ENCODE measurements at regions not wholly inside any gene's neighbourhood (a gene's known extent, or its start where the extent isn't known, plus 50 kb on each side); places are given as distances from the start of the nearest gene placed in this dataset.

DNA sequence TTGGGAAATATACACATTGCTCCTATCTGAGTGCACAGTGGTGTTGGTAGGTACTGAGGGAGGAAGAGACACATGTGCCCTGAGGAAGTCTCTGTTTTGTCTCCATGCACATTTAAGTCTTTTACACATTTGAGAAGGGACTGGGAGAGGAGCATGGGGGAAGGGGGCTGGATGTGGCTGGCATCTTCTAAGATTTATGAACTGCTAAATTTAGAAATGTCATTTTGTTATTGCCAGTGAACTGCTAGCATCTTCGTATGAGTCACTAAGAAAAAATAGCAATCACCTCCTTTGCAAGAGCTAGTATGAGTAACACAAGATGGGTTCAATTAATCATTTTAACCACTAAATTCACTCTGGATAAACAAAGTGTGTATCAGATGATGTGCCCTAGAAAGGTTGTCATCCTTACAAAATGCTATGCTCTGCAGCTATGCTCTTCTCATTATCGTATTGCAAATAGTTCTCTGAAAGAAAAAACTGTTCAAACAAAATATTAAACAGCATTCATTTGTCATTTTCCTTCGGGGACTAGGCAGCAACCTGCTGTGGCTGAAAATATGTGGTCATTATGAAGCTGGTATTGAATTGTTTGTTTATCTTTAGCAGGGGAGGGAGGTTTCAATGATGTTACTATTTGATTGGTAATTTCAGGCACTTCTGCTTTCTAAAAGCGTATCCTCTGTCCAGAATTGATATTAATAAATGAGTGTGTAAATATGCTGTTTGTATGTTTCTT, 236.5 kb downstream of the DMRTA1 start:
- ChIA-PET CTCF (interaction anchor here (1.1 kb wide), 1 partner anchor 15 kb away, joined by 3 read pairs; no protein-coding TSS in a partner anchor), POLR2A (no interaction called here)
- H3K4me1 ChIP-seq (ENCODE audit: control insufficient read depth, insufficient read depth, low read length), result peaks cover 7% of the 10 kb centered on the region; the same call in 1 of the 2 replicates
- H3K4me3 ChIP-seq (ENCODE audit: low read depth, low read length), result peak overlapping the region; percentile 14
- H3K9me3 ChIP-seq (ENCODE audit: control insufficient read depth, insufficient read depth, low read depth, low read length), result no peaks in the 10 kb centered on the region
- H3K27ac ChIP-seq (ENCODE audit: extremely low read depth, low read depth, low read length), result peak overlapping the region; percentile 22; the same call in 1 of the 2 replicates
- H3K36me3 ChIP-seq (ENCODE audit: control insufficient read depth in 2 of 2, insufficient read depth in 1 of 2, low read length in 2 of 2), result no peaks in the 10 kb centered on the region
- TF ChIP-seq WT1 (tag by site-specific recombination; IDR thresholded peaks at IDR 0.05) (peak; percentile 91), ZBTB21 (tag by site-specific recombination; IDR thresholded peaks at IDR 0.05) (peak; percentile 36; the same call in 1 of the 2 replicates), ZBTB17 (tag by site-specific recombination; IDR thresholded peaks at IDR 0.05) (no peak), ZBTB10 (tag by site-specific recombination; IDR thresholded peaks at IDR 0.05) (no peak), ZNF24 (tag by site-specific recombination; IDR thresholded peaks at IDR 0.05) (peak; percentile 59; the same call in 1 of the 2 replicates), ZNF335 (tag by site-specific recombination; conservative IDR thresholded peaks at IDR 0.05) (no peak), ZFP37 (tag by site-specific recombination; IDR thresholded peaks at IDR 0.05) (no peak), ZNF521 (tag by site-specific recombination; IDR thresholded peaks at IDR 0.05) (no peak), ZXDB (tag by site-specific recombination; IDR thresholded peaks at IDR 0.05) (no peak), ZBTB7A (tag by site-specific recombination; IDR thresholded peaks at IDR 0.05; ENCODE audit: low read depth) (no peak), ZNF221 (tag by site-specific recombination; IDR thresholded peaks at IDR 0.05; ENCODE audit: borderline replicate concordance) (no peak), ZNF184 (tag by site-specific recombination; IDR thresholded peaks at IDR 0.05) (0 out of 2 replicates have a peak, but pooled peaks have one; percentile 15), HOXC10 (CRISPR knock-in tag; IDR thresholded peaks at IDR 0.05) (0 out of 2 replicates have a peak, but pooled peaks have one; percentile 60), ZBTB1 (tag by site-specific recombination; IDR thresholded peaks at IDR 0.05) (no peak), KLF7 (tag by site-specific recombination; IDR thresholded peaks at IDR 0.05; ENCODE audit: borderline replicate concordance) (no peak), ZNF629 (tag by site-specific recombination; IDR thresholded peaks at IDR 0.05) (0 out of 2 replicates have a peak, but pooled peaks have one; percentile 54), SP2 (tag by site-specific recombination; IDR thresholded peaks at IDR 0.05) (no peak), ZNF366 (tag by site-specific recombination; conservative IDR thresholded peaks at IDR 0.05) (peak; percentile 42), IKZF3 (tag by site-specific recombination; IDR thresholded peaks at IDR 0.05) (no peak), GLI4 (tag by site-specific recombination; IDR thresholded peaks at IDR 0.05) (no peak), CTCF (tag by site-specific recombination; IDR thresholded peaks at IDR 0.05) (no peak), ZNF701 (tag by site-specific recombination; IDR thresholded peaks at IDR 0.05) (no peak), ZNF48 (tag by site-specific recombination; IDR thresholded peaks at IDR 0.05) (no peak), PRDM4 (tag by site-specific recombination; IDR thresholded peaks at IDR 0.05) (no peak), ZNF362 (tag by site-specific recombination; IDR thresholded peaks at IDR 0.05) (peak; percentile 61; the same call in 1 of the 2 replicates), ZNF248 (tag by site-specific recombination; IDR thresholded peaks at IDR 0.05) (no peak)
- TF ChIP-seq, protein P1, sequence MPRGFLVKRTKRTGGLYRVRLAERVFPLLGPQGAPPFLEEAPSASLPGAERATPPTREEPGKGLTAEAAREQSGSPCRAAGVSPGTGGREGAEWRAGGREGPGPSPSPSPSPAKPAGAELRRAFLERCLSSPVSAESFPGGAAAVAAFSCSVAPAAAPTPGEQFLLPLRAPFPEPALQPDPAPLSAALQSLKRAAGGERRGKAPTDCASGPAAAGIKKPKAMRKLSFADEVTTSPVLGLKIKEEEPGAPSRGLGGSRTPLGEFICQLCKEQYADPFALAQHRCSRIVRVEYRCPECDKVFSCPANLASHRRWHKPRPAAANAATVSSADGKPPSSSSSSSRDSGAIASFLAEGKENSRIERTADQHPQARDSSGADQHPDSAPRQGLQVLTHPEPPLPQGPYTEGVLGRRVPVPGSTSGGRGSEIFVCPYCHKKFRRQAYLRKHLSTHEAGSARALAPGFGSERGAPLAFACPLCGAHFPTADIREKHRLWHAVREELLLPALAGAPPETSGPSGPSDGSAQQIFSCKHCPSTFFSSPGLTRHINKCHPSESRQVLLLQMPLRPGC (tag by site-specific recombination; IDR thresholded peaks at IDR 0.05), result peak; percentile 65
- TF ChIP-seq, protein P2, sequence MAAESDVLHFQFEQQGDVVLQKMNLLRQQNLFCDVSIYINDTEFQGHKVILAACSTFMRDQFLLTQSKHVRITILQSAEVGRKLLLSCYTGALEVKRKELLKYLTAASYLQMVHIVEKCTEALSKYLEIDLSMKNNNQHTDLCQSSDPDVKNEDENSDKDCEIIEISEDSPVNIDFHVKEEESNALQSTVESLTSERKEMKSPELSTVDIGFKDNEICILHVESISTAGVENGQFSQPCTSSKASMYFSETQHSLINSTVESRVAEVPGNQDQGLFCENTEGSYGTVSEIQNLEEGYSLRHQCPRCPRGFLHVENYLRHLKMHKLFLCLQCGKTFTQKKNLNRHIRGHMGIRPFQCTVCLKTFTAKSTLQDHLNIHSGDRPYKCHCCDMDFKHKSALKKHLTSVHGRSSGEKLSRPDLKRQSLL (tag by site-specific recombination; IDR thresholded peaks at IDR 0.05), result no peak
